ENCODE measurements at regions not wholly inside any gene's neighbourhood (a gene's known extent, or its start where the extent isn't known, plus 50 kb on each side); places are given as distances from the start of the nearest gene placed in this dataset.

DNA sequence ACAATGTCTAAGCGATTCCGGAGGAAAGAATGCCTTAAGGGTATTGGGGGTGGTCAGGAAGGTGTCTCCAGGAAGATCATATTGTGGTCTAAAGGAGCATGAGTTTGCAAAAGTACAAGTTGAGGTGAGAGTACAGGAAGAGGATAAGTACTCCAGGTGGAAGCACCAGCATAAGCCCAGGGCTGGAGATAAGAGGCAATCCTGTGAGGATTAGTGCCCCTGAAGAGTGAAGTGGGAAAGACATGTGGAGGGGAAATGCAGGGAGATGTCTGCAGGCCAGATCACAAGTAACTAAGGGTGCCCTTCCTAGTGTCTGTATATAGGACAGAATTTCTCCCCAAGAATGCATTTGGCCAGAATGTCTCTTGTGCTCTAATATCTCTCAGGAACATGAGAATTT, 188.3 kb upstream of the DPT start:
- no peak for DNase-seq (ENCODE audit: low read depth)
- TF ChIP-seq CTCF (IDR thresholded peaks at IDR 0.05; ENCODE audit: low read depth, low read length): no peak
- TF ChIP-seq, protein P1, sequence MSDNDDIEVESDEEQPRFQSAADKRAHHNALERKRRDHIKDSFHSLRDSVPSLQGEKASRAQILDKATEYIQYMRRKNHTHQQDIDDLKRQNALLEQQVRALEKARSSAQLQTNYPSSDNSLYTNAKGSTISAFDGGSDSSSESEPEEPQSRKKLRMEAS (IDR thresholded peaks at IDR 0.05; ENCODE audit: low read depth, low read length): no peak
- no peak for TF ChIP-seq POLR2A (IDR thresholded peaks at IDR 0.05; ENCODE audit: extremely low read depth, insufficient read length)
- TF ChIP-seq MYC (IDR thresholded peaks at IDR 0.05; ENCODE audit: low read depth, low read length): no peak

GRCh38 chr1:168917796-168918195, 188.7 kb upstream of the ATP1B1 start:
- DNase-seq (ENCODE audit: low read depth): no peak
- TF ChIP-seq, protein P1 (IDR thresholded peaks at IDR 0.05; ENCODE audit: low read depth, low read length): no peak
- TF ChIP-seq CTCF (IDR thresholded peaks at IDR 0.05; ENCODE audit: low read depth, low read length) (no peak), POLR2A (IDR thresholded peaks at IDR 0.05; ENCODE audit: extremely low read depth, insufficient read length) (no peak), MYC (IDR thresholded peaks at IDR 0.05; ENCODE audit: low read depth, low read length) (no peak)
- H3K4me3 ChIP-seq (ENCODE audit: low read depth, low read length): no peak overlapping the region

More for the DNA sequence above, 188.3 kb upstream of the DPT start:
- H3K4me3 ChIP-seq (ENCODE audit: low read depth, low read length): no peak overlapping the region

- no peak for DNase-seq (ENCODE audit: low read depth)
- TF ChIP-seq CTCF (IDR thresholded peaks at IDR 0.05; ENCODE audit: low read depth, low read length) (no peak), POLR2A (IDR thresholded peaks at IDR 0.05; ENCODE audit: extremely low read depth, insufficient read length) (no peak), MYC (IDR thresholded peaks at IDR 0.05; ENCODE audit: low read depth, low read length) (no peak)
- TF ChIP-seq, protein P1 (IDR thresholded peaks at IDR 0.05; ENCODE audit: low read depth, low read length): no peak
- no peak overlapping the region for H3K4me3 ChIP-seq (ENCODE audit: low read depth, low read length)
These were observed 187.4 kb upstream of the ATP1B1 start for GRCh38 chr1:168918860-168919741.

DNA sequence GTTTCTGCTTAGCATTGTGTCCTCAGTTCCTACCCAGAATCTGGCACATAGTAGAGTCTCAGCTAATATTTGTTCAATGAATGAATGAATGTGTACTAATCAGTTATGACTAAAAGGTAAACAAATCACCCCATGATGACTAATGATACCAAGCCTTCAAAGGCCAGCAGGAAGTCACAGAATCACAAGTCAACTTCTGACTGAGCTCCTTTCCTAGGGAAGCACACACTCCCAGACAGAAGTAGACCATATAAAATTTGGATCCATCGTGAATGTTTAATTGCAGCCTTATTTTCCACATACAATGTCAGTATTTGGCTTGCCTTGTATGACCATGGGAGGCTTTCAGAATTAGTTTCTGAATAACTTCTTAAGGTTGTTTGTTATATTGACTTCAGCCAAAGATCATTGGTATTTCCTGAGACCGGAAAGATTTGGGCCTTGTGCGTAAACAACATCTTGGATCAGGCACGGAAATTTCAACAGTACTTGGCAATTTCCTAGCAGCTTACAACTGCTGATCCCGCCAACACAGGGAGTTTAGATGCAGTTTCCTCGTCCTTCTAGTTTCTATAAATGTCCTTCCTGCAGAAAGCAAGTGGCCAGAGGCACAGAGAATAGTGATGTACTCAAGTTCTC, 185.9 kb upstream of the ATP1B1 start:
- H3K4me3 ChIP-seq (ENCODE audit: low read depth, low read length): no peak overlapping the region

DNA sequence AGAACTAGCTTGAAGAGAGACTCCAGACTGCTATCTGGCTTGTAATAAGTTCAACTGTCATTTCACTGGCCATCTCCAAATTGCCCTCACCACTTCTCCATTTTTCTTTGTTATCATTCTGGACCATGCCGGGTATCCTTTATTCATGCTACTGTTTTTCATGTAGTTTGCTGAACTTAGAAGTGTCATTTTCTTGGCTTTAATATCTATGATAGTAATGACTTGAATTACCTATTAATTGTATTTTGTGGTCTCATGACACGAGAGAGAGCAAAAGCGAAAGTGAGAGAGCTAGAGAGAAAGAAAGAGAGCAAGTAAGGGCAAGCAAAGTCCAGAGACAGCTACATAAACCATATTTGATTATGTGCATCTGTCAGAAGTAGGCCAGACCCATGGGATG, 184.9 kb upstream of the ATP1B1 start:
- TF ChIP-seq CTCF (IDR thresholded peaks at IDR 0.05; ENCODE audit: low read depth, low read length) (no peak), POLR2A (IDR thresholded peaks at IDR 0.05; ENCODE audit: extremely low read depth, insufficient read length) (no peak), MYC (IDR thresholded peaks at IDR 0.05; ENCODE audit: low read depth, low read length) (no peak)
- TF ChIP-seq, protein P1 (IDR thresholded peaks at IDR 0.05; ENCODE audit: low read depth, low read length): no peak
- no peak overlapping the region for H3K4me3 ChIP-seq (ENCODE audit: low read depth, low read length)
- DNase-seq (ENCODE audit: low read depth): no peak

More for the DNA sequence above, 185.9 kb upstream of the ATP1B1 start:
- TF ChIP-seq MYC (IDR thresholded peaks at IDR 0.05; ENCODE audit: low read depth, low read length) (no peak), CTCF (IDR thresholded peaks at IDR 0.05; ENCODE audit: low read depth, low read length) (no peak), POLR2A (IDR thresholded peaks at IDR 0.05; ENCODE audit: extremely low read depth, insufficient read length) (no peak)
- TF ChIP-seq, protein P1 (IDR thresholded peaks at IDR 0.05; ENCODE audit: low read depth, low read length): no peak
- no peak for DNase-seq (ENCODE audit: low read depth)

Data from NB4 (cell line).